Common myeloid progenitor, CD34-positive (primary cell): ENCODE measurements at regions not wholly inside any gene's neighbourhood (a gene's known extent, or its start where the extent isn't known, plus 50 kb on each side); places are given as distances from the start of the nearest gene placed in this dataset.

ENCODE experiments used
- CTCF ChIA-PET: fragments of 350-600 bp; sonication (Branson Sonifier 250); formaldehyde crosslinking; loops from one replicate; lab custom pipeline; 2021; ENCODE audit warnings: antibody characterized with exemption; lab: Charles Lee
- POLR2A ChIA-PET: fragments of 350-600 bp; sonication (Branson Sonifier 250); formaldehyde crosslinking; loops from one replicate; lab custom pipeline; 2021; ENCODE audit warnings: antibody characterized with exemption; lab: Charles Lee
- DNase-seq, 3 donors: peaks; one replicate each; pipeline versions ENCODE4 v3.0.0 to v3.0.0-alpha.2; 2013
- H3K27ac ChIP-seq, 2 experiments: 1 replicate in 1 of 2; 2 replicates in 1 of 2; pipeline ENCODE4 v1.7.0; 2013; ENCODE audit warnings: inconsistent platforms in 2 of 2, low read length in 2 of 2, mild to moderate bottlenecking in 2 of 2, low read depth in 1 of 2, moderate library complexity in 1 of 2; ENCODE audit not compliant: severe bottlenecking in 2 of 2, insufficient read depth in 1 of 2, poor library complexity in 1 of 2
- H3K27me3 ChIP-seq, 5 experiments: replicated peaks in 2 of 5; 1 replicate in 3 of 5; 2 replicates in 2 of 5; pipeline versions ENCODE4 v1.6.1 to v1.7.0; 2013; ENCODE audit warnings: low read length in 4 of 5, mild to moderate bottlenecking in 2 of 5, moderate library complexity in 2 of 5, inconsistent platforms in 1 of 5; ENCODE audit not compliant: insufficient read depth in 5 of 5, control insufficient read depth in 4 of 5
- H3K36me3 ChIP-seq, 4 experiments: 1 replicate in 2 of 4; 2 replicates in 2 of 4; pipeline versions ENCODE4 v1.6.1 to v1.7.0; 2013; ENCODE audit warnings: low read length in 3 of 4, control low read depth in 1 of 4, mild to moderate bottlenecking in 1 of 4; ENCODE audit not compliant: control insufficient read depth in 4 of 4, insufficient read depth in 4 of 4
- H3K4me1 ChIP-seq, 4 experiments: 1 replicate in 3 of 4; 2 replicates in 1 of 4; pipeline versions ENCODE4 v1.6.1 to v1.7.1; 2013; ENCODE audit warnings: low read length in 3 of 4, mild to moderate bottlenecking in 3 of 4, control low read depth in 1 of 4, inconsistent platforms in 1 of 4, moderate library complexity in 1 of 4; ENCODE audit not compliant: control insufficient read depth in 4 of 4, insufficient read depth in 4 of 4; ENCODE audit errors: control extremely low read depth in 1 of 4
- H3K4me3 ChIP-seq, 7 experiments: 1 replicate in 4 of 7; 2 replicates in 3 of 7; pipeline versions ENCODE4 v1.5.1 to v1.7.0; 2013; ENCODE audit warnings: mild to moderate bottlenecking in 7 of 7, low read length in 6 of 7, moderate library complexity in 6 of 7, inconsistent platforms in 2 of 7, low read depth in 2 of 7, control low read depth in 1 of 7; ENCODE audit not compliant: insufficient read depth in 4 of 7, control insufficient read depth in 1 of 7; ENCODE audit errors: extremely low read depth in 1 of 7
- H3K9me3 ChIP-seq, 5 experiments: 1 replicate in 4 of 5; 2 replicates in 1 of 5; pipeline versions ENCODE4 v1.6.1 to v1.7.1; 2013; ENCODE audit warnings: low read length in 4 of 5, mild to moderate bottlenecking in 2 of 5, inconsistent platforms in 1 of 5, low read depth in 1 of 5, moderate library complexity in 1 of 5; ENCODE audit not compliant: control insufficient read depth in 4 of 5, insufficient read depth in 2 of 5; ENCODE audit errors: control extremely low read depth in 1 of 5
- WGBS: methylation state at CpG from one replicate; pipeline ENCODE4 v1.1.5; 2013; ENCODE audit not compliant: insufficient coverage; 5-methylcytosine and 5-hydroxymethylcytosine counted together

- POLR2A ChIA-PET: no interaction called here
These were observed 178.9 kb upstream of the GALNT2 start for GRCh38 chr1:229888157-229888556.

DNA sequence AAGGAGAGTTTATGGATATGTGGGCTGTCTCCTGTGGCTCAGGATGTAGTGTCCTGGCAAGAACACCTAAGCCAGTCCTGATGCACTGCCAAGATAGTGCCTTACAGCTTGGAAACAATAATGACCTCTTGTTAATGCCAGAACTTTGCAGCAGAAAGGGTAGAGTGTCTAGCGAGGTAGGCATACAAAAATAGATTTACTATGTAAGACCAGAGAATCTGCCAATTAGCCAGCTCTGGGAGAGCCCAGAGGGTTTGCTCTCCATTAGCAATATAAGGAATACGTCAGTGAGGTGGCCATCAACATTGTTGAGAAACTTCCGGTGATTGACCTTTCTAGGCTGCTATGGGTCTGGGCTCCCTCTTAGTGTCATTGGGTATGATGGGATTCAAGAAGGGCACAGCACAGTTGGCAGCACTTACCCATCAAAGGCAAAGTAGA lies 178.5 kb upstream of the GALNT2 start:
- Histone ChIP-seq H3K27me3 (peaks cover 0 to 3% (median 0%) of the 10 kb centered on the region in 5 experiments), H3K9me3 (peaks cover 0 to 21% (median 9%) of the 10 kb centered on the region in 5 experiments), H3K4me1 (peaks cover 0 to under 1% (median 0%) of the 10 kb centered on the region in 4 experiments), H3K4me3 (no peak overlapping the region), H3K36me3 (no peaks in the 10 kb centered on the region), H3K27ac (no peak overlapping the region)
- ChIA-PET CTCF (no interaction called here), POLR2A (no interaction called here)
- DNase-seq: no peak
- 100% methylated on average over 2 of the region's 3 CpGs for WGBS

More at GRCh38 chr1:229888157-229888556, 178.9 kb upstream of the GALNT2 start:
- H3K27ac ChIP-seq: no peak overlapping the region
- DNase-seq: no peak
- H3K4me1 ChIP-seq: no peaks in the 10 kb centered on the region
- H3K36me3 ChIP-seq: no peaks in the 10 kb centered on the region
- peaks cover 0 to 6% (median 0%) of the 10 kb centered on the region in 5 experiments for H3K27me3 ChIP-seq
- CTCF ChIA-PET: interaction anchor here (1.0 kb wide), 1 partner anchor 10 kb away, joined by 3 read pairs; no protein-coding TSS in a partner anchor
- 100% methylated on average over 2 of the region's 2 CpGs for WGBS
- H3K4me3 ChIP-seq: no peak overlapping the region
- H3K9me3 ChIP-seq: peaks cover 0 to 21% (median 9%) of the 10 kb centered on the region in 5 experiments

- 100% methylated on average over 1 of the region's 1 CpG for WGBS
- CTCF ChIA-PET: no interaction called here
These were observed 178.0 kb upstream of the GALNT2 start for GRCh38 chr1:229889031-229889517.

GRCh38 chr1:229891227-229891626 lies 175.8 kb upstream of the GALNT2 start:
- no peaks in the 10 kb centered on the region for H3K36me3 ChIP-seq
- WGBS: 83% methylated on average over 1 of the region's 2 CpGs
- ChIA-PET POLR2A (no interaction called here), CTCF (no interaction called here)
- no peak for DNase-seq
- H3K4me1 ChIP-seq: peaks cover 0 to 3% (median 0%) of the 10 kb centered on the region in 4 experiments
- no peak overlapping the region for H3K27ac ChIP-seq
- H3K9me3 ChIP-seq: peaks cover 0 to 21% (median 9%) of the 10 kb centered on the region in 5 experiments
- H3K27me3 ChIP-seq: peaks cover 0 to 9% (median 0%) of the 10 kb centered on the region in 5 experiments
- no peak overlapping the region for H3K4me3 ChIP-seq

More at GRCh38 chr1:229889031-229889517, 178.0 kb upstream of the GALNT2 start:
- Histone ChIP-seq H3K4me3 (no peak overlapping the region), H3K36me3 (no peaks in the 10 kb centered on the region), H3K27me3 (peaks cover 0 to 6% (median 0%) of the 10 kb centered on the region in 5 experiments), H3K4me1 (peaks cover 0 to 3% (median 0%) of the 10 kb centered on the region in 4 experiments), H3K27ac (no peak overlapping the region), H3K9me3 (peaks cover 0 to 21% (median 9%) of the 10 kb centered on the region in 5 experiments)
- DNase-seq: no peak
- POLR2A ChIA-PET: no interaction called here

GRCh38 chr1:229892515-229893117 lies 174.4 kb upstream of the GALNT2 start:
- WGBS: 100% methylated on average over 1 of the region's 1 CpG
- CTCF ChIA-PET: no interaction called here
- Histone ChIP-seq H3K4me1 (peaks cover 0 to 7% (median 0%) of the 10 kb centered on the region in 4 experiments), H3K36me3 (no peaks in the 10 kb centered on the region), H3K27ac (no peak overlapping the region), H3K4me3 (no peak overlapping the region), H3K9me3 (peaks cover 0 to 17% (median 6%) of the 10 kb centered on the region in 5 experiments), H3K27me3 (peaks cover 0 to 9% (median 0%) of the 10 kb centered on the region in 5 experiments)
- POLR2A ChIA-PET: no interaction called here
- no peak for DNase-seq

- POLR2A ChIA-PET: no interaction called here
- Histone ChIP-seq H3K9me3 (peaks cover 0 to 4% (median 0%) of the 10 kb centered on the region in 5 experiments), H3K27ac (no peak overlapping the region), H3K4me3 (no peak overlapping the region), H3K27me3 (peaks cover 0 to 9% (median 0%) of the 10 kb centered on the region in 5 experiments), H3K4me1 (peaks cover 0 to 7% (median 0%) of the 10 kb centered on the region in 4 experiments), H3K36me3 (no peaks in the 10 kb centered on the region)
- 74% methylated on average over 9 of the region's 10 CpGs for WGBS
- CTCF ChIA-PET: interaction anchor here (2.1 kb wide), 1 partner anchor 45 kb away, joined by 6 read pairs; no protein-coding TSS in a partner anchor
- peak; percentile 9 to 54 (median 40) for DNase-seq
These were observed 173.1 kb upstream of the GALNT2 start for GRCh38 chr1:229893762-229894444.
